ENCODE measurements at regions not wholly inside any gene's neighbourhood (a gene's known extent, or its start where the extent isn't known, plus 50 kb on each side); places are given as distances from the start of the nearest gene placed in this dataset.

GRCh38 chr1:228918335-228918734 is 183.1 kb downstream of the RHOU start (continued):
- TF ChIP-seq ZNF710 (CRISPR knock-in tag; IDR thresholded peaks at IDR 0.05; ENCODE audit: borderline replicate concordance) (peak; percentile 53; the same call in 1 of the 2 replicates), KLF16 (CRISPR knock-in tag; IDR thresholded peaks at IDR 0.05) (no peak), MYC (CRISPR knock-in tag; IDR thresholded peaks at IDR 0.05; ENCODE audit: borderline replicate concordance) (no peak), NKX3-1 (CRISPR knock-in tag; IDR thresholded peaks at IDR 0.05) (no peak), ONECUT2 (CRISPR knock-in tag; IDR thresholded peaks at IDR 0.05) (no peak), ZNF430 (CRISPR knock-in tag; IDR thresholded peaks at IDR 0.05) (no peak), RXRB (CRISPR knock-in tag; IDR thresholded peaks at IDR 0.05; ENCODE audit: borderline replicate concordance) (peak; percentile 92), ZMYM3 (CRISPR knock-in tag; IDR thresholded peaks at IDR 0.05) (peak; percentile 11; the same call in 1 of the 2 replicates), NR2C2 (CRISPR knock-in tag; IDR thresholded peaks at IDR 0.05; ENCODE audit: borderline replicate concordance) (peak; percentile 85), FOXP1 (IDR thresholded peaks at IDR 0.05) (no peak), FOXP1 (CRISPR knock-in tag; IDR thresholded peaks at IDR 0.05) (peak; percentile 6; the same call in 1 of the 2 replicates)
- TF ChIP-seq, protein P1, sequence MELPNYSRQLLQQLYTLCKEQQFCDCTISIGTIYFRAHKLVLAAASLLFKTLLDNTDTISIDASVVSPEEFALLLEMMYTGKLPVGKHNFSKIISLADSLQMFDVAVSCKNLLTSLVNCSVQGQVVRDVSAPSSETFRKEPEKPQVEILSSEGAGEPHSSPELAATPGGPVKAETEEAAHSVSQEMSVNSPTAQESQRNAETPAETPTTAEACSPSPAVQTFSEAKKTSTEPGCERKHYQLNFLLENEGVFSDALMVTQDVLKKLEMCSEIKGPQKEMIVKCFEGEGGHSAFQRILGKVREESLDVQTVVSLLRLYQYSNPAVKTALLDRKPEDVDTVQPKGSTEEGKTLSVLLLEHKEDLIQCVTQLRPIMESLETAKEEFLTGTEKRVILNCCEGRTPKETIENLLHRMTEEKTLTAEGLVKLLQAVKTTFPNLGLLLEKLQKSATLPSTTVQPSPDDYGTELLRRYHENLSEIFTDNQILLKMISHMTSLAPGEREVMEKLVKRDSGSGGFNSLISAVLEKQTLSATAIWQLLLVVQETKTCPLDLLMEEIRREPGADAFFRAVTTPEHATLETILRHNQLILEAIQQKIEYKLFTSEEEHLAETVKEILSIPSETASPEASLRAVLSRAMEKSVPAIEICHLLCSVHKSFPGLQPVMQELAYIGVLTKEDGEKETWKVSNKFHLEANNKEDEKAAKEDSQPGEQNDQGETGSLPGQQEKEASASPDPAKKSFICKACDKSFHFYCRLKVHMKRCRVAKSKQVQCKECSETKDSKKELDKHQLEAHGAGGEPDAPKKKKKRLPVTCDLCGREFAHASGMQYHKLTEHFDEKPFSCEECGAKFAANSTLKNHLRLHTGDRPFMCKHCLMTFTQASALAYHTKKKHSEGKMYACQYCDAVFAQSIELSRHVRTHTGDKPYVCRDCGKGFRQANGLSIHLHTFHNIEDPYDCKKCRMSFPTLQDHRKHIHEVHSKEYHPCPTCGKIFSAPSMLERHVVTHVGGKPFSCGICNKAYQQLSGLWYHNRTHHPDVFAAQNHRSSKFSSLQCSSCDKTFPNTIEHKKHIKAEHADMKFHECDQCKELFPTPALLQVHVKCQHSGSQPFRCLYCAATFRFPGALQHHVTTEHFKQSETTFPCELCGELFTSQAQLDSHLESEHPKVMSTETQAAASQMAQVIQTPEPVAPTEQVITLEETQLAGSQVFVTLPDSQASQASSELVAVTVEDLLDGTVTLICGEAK (IDR thresholded peaks at IDR 0.05): no peak
- TF ChIP-seq, protein P1 (CRISPR knock-in tag; IDR thresholded peaks at IDR 0.05): peak; percentile 66; the same call in 1 of the 2 replicates
- TF ChIP-seq, protein P2, sequence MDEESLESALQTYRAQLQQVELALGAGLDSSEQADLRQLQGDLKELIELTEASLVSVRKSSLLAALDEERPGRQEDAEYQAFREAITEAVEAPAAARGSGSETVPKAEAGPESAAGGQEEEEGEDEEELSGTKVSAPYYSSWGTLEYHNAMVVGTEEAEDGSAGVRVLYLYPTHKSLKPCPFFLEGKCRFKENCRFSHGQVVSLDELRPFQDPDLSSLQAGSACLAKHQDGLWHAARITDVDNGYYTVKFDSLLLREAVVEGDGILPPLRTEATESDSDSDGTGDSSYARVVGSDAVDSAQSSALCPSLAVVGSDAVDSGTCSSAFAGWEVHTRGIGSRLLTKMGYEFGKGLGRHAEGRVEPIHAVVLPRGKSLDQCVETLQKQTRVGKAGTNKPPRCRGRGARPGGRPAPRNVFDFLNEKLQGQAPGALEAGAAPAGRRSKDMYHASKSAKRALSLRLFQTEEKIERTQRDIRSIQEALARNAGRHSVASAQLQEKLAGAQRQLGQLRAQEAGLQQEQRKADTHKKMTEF (CRISPR knock-in tag; IDR thresholded peaks at IDR 0.05): 0 out of 2 replicates have a peak, but pooled peaks have one; percentile 22
- TF ChIP-seq, protein P3, sequence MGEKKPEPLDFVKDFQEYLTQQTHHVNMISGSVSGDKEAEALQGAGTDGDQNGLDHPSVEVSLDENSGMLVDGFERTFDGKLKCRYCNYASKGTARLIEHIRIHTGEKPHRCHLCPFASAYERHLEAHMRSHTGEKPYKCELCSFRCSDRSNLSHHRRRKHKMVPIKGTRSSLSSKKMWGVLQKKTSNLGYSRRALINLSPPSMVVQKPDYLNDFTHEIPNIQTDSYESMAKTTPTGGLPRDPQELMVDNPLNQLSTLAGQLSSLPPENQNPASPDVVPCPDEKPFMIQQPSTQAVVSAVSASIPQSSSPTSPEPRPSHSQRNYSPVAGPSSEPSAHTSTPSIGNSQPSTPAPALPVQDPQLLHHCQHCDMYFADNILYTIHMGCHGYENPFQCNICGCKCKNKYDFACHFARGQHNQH (CRISPR knock-in tag; IDR thresholded peaks at IDR 0.05): no peak

Data from HepG2 (cell line).